Activated CD8-positive, alpha-beta memory T cell treated with anti-CD3 and anti-CD28 coated beads, Interleukin-2, amount 50 U/mL, for 48 hours (primary cell): ENCODE measurements at regions not wholly inside any gene's neighbourhood (a gene's known extent, or its start where the extent isn't known, plus 50 kb on each side); places are given as distances from the start of the nearest gene placed in this dataset.
"Not testable (repeated sequence)": the region's sequence is repeated elsewhere in the genome, so short reads cannot be mapped to it uniquely, and the experiment has no call there.

ENCODE experiments used
- DNase-seq: peaks from one replicate; pipeline ENCODE4 v3.0.0-alpha.2; 2020

DNA sequence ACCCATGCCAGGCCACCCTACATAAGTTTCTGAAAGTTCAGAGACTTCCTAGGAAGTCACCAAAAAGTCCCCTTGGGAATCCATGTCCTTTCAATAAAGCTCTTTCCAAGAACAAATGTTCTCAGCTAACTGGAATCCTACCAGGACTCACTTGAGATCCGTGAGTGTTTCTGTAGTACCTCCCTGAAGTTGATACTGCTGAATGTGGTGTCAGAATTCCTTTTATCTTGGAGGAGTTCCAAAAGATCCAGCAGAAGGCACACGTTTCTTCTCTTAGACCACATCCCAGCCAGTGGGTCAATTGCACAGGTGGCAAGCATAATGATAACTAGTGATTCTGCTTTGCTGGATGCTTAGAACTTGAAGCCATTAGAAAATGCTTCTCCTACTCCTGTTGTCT lies 689.7 kb upstream of the IGFBP3 start:
- no peak for DNase-seq

DNA sequence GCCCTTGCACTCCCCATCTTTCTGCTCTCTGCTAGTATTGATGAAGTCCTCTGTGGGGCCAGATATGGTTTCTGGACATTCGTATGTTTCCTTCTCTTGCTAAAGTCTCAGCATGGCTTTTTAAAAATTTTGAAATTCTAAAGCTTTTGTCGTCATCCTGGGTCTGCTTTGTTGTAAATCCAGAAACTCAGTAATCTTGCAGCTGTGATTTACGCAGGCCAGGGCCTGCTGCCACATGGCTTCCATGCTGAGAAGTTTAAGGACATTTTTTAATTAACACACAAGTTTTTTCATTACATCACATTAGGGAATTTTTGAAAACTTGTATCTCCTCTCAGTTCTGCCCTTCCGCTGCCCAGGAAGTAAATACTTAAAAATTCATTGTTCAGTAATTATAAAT lies 686.1 kb upstream of the IGFBP3 start:
- no peak for DNase-seq

DNA sequence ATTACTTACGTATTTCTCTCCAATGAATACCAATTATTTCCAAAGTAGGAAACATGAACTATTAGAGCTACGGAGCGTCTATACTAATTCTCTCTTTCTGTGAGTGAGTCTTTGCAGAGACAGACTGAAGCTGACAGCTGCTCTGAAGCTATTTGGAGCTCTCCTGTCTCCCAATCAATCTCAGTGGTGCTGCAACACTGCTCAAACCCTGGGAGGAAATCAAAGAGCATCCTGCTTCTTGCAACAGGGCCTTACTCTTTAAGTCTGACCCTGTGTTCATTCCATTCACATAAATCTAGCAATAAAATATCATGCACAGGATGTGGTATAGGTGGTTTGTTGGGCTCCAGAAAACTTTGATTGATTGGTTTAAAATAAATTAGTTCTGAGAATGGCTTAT lies 685.7 kb upstream of the IGFBP3 start:
- no peak for DNase-seq

DNA sequence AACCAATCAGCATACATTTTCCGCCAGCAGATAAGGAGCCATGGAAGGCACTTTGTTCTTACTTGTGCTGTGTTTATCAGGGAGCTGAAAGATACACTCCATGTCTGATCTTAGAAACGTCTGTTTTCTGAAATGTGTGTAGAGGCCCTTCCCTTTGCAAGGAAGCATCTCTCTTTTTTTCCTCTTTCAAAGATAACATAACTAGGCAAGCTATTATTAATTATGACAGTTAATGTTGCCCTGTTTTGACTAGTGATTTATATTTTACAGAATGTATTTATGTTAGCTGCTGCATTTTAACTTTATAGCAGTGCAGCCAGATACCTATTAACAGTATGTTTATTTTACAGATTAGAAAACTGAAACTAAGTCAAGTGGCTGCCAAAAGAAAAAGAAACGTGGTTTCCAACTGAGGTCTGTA lies 683.2 kb upstream of the IGFBP3 start:
- no peak for DNase-seq

DNA sequence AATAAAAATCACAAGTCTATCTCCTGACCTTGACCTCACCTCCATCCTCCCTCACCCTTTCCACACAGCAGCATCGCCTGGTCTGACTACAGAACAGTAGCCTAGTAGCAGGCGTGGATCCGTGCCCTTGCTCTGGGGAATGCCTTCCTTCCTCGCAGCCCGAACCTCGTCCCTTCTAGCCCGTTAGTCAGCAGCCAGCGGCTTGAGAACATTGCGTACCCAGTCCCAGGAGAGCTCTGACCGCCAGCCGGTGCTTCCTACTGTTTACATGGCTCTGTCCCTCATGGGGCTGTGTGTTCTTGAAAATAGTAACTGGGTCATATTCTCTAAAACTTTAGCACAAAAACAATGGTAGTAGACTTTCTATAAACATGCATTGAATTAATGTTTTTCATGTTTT lies 682.7 kb upstream of the IGFBP3 start:
- no peak for DNase-seq

DNA sequence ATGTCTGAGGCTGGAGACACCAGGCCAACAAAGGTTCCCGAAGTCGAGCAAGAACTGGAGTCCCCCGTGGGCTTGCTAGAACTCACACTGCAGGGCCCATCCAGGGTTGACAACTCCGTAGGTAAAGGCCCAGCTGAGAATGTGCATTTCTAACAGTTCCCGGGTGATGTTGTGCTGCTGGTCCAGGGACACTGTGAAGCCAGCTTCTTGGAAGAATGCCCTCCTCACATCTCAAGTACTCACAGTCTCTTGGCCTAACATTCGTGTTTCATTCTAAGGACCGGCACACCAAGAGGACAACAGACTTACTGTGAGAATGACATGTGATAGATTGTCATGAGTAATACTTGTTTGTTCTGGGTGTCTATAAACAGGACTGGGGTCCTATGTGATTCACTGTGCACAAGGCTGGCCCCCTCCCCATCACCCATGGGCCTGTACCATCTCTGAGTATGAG lies 682.3 kb upstream of the IGFBP3 start:
- DNase-seq = no peak

DNA sequence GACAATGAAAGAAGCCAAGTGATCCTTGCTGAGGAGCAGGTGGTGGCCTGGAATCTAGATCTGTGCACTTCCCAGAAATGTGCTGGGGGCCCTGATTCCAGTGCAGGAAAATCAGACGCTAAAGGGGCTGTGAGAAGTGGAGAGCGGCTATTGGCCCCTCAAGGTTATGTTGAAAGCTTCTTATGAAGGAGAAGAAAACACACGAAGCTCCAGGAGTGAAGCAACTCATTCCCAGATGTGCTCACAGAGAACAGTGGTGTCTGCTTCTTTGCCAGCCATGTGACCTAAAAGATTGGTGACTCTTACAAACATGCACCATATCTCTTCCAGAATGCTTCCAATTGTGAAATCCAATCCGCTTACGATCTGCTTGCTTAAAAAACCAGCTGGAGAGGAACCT lies 679.3 kb upstream of the IGFBP3 start:
- no peak for DNase-seq

DNA sequence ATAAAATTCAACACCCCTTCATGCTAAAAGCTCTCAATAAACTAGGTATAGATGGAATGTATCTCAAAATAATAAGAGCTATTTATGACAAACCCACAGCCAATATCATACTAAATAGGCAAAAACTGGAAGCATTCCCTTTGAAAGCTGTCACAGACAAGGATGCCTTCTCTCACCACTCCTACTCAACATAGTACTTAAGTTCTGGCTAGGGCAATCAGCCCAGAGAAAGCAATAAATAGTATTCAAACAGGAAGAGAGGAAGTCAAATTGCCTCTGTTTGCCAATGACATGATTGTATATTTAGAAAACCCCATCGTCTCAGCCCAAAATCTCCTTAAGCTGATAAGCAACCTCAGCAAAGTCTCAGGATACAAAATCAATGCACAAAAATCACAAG lies 673.8 kb upstream of the IGFBP3 start:
- DNase-seq = not testable (repeated sequence)

DNA sequence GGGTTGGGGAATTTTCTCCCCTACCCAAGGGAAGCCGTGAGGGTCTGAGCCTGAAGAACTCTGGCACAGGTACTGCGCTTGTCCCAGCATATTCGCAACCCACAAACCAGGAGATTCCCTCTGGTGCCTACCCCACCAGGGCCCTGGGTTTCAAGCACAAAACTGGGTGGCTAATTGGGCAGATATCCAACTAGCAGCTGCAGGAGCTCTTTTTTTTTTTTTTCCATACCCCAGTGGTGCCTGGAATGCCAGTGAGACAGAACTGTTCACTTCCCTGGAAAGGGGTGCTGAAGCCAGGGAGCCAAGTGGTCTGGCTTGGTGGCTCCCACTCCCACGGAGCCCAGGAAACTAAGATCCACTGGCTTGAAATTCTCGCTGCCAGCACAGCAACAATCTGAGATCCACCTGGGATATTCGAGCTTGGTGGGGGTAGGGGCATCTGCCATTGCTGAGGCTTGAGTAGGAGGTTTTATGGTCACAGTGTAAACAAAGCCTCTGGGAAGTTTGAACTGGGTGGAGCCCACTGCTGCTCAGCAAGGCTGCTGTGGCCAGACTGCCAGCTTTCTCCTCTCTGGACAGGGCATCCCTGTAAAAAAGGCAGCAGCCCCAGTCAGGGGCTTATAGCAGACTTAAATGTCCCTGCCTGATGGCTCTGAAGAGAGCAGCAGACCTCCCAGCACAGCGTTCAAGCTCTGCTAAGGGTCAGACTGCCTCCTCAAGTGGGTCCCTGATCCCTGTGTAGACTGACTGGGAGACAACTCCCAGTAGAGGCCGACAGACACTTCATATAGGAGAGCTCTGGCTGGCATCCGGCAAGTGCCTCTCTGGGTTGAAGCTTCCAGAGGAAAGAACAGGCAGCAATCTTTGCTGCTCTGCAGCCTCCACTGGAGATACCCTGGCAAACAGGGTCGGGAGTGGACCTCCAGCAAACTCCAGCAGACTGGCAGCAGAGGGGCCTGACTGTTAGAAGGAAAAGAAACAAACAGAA lies 670.1 kb upstream of the IGFBP3 start:
- DNase-seq = not testable (repeated sequence)

DNA sequence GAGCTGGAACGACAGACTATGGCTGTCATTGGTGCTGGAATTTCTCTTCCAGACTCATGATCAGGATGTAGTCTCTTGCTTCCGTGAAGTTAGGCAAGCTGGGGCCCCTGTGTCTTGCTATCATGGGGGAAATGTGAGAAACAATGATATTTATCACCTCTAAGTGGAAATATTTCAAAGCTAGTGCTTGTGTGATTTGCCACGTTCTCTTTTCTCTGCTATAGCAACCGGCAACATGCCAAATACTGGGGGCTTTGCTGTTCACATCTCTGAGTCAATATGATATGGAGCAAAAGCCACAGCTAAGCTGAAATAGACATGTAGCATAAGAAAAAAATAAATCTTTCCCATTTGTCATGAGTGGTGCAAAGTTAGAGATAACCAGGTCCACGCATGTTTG lies 668.2 kb upstream of the IGFBP3 start:
- no peak for DNase-seq

DNA sequence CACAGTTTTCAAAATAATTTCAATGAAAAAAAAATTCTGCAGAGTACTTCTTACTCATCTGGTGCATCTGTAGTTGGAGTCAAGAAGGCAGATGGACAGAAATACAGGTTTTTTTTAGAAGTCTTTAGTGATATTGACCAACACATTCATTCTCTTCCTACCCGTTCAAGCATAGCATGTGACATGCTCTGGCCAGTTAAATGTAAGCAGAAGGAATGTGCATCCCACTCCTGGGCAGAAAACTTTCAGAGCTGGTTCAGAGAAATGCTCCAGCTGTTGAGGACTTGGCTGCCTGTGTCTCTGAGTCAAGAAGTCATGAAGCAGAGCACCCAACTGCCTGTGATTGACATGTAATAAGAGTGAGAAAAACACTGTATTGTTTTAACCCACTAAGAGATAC lies 665.3 kb upstream of the IGFBP3 start:
- no peak for DNase-seq

DNA sequence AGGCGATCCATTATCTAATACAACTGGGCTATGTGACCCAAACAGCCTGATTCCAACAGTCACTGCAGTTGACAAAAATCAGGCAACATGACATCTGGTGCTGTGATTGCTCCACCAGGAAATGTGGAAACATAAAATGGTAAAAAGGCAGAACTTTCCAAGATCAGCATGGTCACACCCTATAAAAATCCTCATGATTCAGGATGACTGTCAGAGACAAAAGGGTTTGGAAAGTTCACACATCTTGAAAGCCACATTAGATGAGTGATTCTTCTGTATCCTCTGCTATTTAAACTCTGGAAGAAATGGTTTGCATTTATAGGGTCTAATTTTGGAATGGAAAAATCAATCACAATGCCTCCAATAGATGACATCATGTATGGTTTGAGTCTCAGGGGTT lies 662.6 kb upstream of the IGFBP3 start:
- no peak for DNase-seq

DNA sequence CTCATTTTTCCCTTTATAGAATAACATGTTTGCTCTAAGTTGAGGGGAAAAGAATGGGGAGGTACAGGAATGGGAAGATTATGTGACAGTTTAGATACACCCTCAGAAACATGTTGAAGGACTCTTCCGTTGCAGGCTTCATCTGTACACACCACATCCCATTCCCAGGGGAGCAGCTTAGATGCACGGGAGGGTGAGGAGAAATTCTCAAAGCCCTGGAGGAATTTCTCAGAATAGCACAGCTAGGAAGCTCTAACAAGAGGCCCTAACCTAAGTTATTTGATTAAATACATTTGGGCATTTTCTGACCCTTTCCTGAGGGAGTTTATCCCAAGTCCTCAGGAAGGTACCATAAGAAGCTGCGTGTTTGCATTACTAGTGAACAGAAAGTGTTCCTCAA lies 660.2 kb upstream of the IGFBP3 start:
- no peak for DNase-seq

DNA sequence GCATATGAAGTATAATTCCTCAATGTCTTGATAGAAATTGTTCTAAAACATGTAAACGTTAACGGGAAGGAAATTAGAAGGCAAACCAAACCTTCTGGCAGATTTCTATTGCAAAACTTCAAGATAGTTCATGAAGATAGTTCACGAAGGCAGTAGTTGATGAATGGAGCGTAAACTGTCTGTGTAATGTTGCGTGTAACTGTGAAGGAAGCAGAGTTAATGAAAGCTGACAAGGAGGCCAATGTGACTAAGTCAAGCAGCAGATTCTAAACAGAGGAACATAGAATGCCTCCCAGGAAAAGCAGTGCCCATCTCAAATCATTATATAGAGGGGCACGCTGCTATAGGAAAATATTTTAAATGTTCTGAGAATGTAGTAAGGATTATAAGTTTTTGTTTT lies 659.7 kb upstream of the IGFBP3 start:
- DNase-seq = no peak

DNA sequence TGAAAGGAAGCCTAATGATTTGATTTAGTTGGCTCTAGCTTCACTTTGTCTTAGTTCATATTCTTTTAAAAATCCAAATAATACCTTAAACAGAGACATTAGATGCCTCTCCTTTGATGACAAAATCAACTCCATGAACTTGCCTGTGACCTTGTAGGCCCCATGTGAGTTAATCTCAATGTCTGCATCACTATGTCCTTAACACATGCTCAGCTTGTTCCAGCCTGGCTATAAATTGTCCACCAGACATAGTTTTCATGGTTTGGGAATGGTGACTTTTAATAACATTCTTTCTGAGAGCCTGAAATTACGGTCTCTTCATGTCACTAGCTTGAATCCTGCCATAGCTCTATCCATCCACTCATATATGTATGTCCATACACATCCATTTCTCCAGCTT lies 656.3 kb upstream of the IGFBP3 start:
- DNase-seq = no peak

DNA sequence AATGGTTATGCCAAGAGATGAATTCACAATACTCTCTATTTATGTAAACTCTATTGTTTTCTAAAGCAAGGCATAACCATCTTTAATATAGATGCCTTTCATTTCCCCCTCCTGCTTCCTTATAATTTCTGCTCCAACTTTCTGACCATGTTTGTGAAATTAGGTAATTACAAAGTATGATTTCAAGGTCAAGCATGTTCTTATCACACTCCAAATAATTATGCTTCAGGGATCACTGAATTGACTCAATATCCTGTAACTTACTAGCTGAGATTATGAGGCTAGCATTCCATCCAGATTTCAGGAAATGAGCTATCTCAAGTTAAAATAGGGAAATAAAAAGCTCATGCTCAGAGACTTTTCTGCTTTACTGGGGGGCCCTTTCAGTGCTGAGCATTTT lies 655.9 kb upstream of the IGFBP3 start:
- no peak for DNase-seq

DNA sequence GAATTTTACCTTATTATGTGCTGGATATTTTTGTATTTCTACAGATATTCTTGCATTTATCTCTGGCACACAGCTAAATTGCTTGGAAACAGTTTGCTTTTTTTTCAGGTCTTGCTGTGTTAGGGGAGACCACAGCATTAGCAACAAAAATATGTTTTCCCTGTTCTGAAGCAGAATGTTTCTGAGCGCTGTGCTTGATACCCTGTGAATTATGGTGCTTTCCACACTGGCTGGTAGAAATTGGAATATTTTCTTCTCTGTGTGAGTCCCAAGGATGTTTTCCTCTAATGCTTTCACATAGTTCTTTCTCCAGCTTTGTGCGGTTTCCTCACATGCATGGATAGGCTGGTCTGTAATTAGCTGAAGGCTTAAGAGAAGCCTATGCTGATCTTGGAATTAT lies 651.6 kb upstream of the IGFBP3 start:
- DNase-seq = no peak

DNA sequence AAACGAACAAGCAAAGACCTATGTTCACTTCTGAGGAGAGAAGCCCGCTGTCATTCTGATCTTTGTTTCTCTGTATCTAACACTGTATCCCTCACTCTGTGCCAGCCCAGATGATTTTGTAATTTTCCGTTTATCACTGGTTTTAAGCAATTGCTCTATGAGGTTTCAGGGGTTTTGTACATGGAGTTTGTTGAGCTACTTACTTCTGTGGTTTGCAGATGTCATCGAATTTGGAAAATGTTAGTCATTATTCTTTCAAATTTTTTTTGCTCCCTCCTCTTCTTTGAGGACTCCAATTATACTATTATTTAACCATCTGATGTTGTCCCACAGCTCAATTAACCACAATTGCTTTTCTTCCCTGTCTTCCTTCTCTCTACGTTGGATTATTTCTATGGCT lies 650.9 kb upstream of the IGFBP3 start:
- DNase-seq = no peak

DNA sequence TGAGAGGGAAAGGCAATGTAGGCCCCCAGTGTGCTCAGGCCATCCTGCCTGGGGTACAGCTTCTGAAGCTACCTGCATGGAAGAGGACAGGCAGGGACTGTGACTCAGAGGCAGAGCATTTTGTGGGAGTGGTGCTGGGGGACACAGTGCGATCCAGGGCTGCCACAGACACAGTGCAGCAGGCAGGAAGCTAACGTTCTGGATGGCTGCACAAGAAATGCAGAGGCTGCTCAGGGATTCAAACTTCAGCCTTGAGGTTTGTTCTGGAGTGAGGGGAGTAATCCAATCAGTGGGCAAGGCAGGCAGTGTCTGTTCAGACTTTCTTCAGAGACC lies 648.0 kb upstream of the IGFBP3 start:
- DNase-seq = no peak

DNA sequence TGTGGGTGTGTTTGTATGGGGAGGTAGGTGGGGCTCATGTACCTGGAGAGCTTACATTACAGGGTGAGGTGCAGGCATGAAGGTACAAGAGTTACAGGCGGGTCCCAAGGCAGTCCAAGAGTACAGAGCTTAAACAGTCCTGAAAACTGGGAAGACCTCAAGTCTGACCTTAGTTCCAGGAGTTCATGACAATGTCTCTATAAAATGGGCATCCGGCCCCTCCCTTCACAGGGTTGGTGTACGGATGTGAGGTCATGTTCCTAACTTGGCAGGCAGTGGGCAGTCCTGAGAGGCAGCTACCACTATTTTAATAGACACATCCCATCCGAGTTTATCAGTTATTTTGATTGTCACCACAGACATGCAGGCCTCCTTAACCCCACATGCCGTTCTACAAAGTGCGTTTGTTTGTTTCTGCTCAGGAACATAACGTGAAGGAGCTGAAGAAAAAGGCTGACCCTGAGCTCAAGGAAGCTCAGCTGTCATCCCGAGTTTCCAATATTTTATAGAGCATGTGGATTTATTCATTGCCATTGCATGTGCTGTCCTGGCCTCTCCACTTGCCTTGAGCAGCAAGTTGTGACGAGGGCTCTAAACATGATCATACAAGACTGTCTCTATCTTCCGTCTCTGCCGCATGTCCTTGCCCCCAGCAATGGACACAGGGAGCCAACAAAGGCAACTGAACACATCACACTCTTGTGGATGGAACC lies 647.5 kb upstream of the IGFBP3 start:
- no peak for DNase-seq

DNA sequence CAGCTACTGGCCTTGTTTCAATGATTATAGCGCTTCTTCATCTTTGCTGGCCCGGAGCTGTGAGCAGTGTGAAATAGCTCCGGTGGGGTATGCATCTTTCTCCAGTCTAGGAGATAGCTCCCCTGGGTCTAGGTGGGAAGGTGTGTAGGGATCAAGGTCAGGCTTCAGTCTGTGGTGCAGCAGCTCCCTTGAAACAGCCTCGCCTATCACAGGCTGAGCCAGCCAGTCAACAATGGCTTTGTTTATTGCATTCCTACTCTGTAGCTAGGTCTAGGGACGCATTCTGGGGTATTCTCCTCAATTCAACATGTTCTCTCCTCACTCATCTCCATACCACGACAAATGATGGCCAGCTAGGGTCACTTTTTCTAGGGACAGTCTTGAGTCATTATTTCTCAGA lies 646.8 kb upstream of the IGFBP3 start:
- DNase-seq = no peak

DNA sequence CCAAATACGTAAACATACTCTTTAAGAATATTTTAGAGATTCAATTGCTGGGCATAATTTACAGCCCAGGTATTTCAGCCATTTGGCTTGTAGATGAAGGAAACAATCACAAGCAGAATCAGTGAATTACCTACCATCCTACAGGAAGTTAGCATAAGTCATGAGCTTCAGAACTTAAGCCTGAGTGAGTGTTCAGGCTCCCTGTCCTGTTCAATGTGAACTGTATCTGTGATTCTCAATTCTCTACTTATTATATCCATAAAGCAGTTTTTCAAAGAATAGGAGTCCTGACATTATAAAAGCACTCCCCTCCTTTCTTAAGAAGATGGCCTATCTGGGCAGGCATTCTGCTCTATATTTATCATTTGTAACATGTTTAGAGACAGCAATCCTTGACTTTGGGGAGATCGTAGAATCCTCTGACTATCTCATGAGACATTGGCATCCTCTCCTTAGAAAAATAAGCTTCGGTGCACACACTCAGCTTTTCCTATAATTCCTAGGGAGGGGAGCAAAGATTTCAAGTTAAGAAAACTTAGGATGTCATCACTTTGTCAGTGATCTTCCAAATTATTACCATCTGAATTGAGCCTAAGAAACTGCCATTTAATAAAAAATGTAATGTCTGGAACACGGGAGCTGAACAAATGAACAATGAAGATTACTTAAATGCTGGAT lies 645.2 kb upstream of the IGFBP3 start:
- DNase-seq = no peak

DNA sequence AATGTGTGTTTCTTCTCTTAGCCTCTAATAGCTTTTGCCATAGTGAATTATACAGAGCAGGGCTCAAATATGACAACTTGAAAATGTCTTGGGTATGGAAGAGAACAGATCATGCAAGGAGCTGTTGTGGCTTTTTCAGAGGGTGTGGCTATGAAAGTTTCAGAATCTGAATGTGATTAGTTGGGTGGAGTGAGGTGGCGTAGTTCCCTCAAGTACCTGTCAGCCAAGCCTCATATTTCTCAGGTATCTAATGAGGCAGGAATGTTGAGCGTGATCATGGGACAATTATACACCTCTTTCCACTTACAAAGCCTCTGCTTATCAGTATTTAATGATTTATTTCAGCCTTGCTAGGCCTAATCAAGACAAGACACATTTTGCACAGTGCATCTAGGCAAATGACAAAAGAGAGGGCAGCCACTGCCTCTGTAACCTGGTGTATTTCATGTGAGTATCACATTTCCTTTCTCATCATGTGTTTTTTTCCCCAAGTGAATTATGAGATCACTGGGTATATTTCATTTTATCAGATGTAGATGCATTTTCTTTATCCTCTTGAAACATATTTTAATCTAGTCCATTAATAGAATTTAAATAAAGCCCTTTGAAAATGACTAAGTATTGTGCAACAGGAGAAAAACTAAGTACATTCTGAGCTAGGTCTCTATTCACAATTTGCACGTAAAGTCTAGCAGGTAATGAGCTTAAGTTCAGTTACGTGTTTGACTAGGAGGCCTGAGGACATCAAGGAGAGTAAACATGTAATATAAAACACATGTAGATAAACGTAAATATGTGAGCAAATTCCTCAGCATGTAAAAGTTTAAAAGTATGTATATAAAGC lies 644.4 kb upstream of the IGFBP3 start:
- DNase-seq = no peak
